ENCODE measurements at regions not wholly inside any gene's neighbourhood (a gene's known extent, or its start where the extent isn't known, plus 50 kb on each side); places are given as distances from the start of the nearest gene placed in this dataset.

- no TSS peak for BruUV-seq (replicated peaks)
- Histone ChIP-seq H3K36me3 (ENCODE audit: insufficient read depth, low read length, poor library complexity, severe bottlenecking) (no peaks in the 10 kb centered on the region), H3K4me3 (ENCODE audit: low read depth, low read length, poor library complexity, severe bottlenecking) (no peak overlapping the region), H3K9me3 (ENCODE audit: low read depth, low read length, poor library complexity, severe bottlenecking) (no peaks in the 10 kb centered on the region), H3K27me3 (replicated peaks; ENCODE audit: insufficient read depth, low read depth, low read length, poor library complexity) (peaks cover 4% of the 10 kb centered on the region), H3K4me1 (ENCODE audit: insufficient read depth, low read length, poor library complexity, severe bottlenecking) (no peaks in the 10 kb centered on the region), H3K27ac (ENCODE audit: low read depth, low read length, poor library complexity, severe bottlenecking) (no peak overlapping the region)
- TF ChIP-seq EZH2 (IDR thresholded peaks at IDR 0.05; ENCODE audit: borderline replicate concordance, low read depth, low read length, poor library complexity, severe bottlenecking): no peak
- TF ChIP-seq CTCF (conservative IDR thresholded peaks at IDR 0.05; ENCODE audit: low read depth, low read length): no peak
- DNase-seq (ENCODE audit: low spot score): no peak
- CTCF ChIA-PET: no interaction called here
- POLR2A ChIA-PET (ENCODE audit: low non-redundant PET): no interaction called here
- intact Hi-C loops (cut with micrococcal nuclease; ENCODE audit: unreplicated experiment): no loop called here
These were observed 216.4 kb downstream of the ANKRD60 start for GRCh38 chr20:58011947-58012610.

GRCh38 chr20:58011106-58011946 lies 217.1 kb downstream of the ANKRD60 start:
- intact Hi-C loops (cut with micrococcal nuclease; ENCODE audit: unreplicated experiment): no loop called here
- ChIA-PET POLR2A (ENCODE audit: low non-redundant PET) (no interaction called here), CTCF (no interaction called here)
- Histone ChIP-seq H3K36me3 (ENCODE audit: insufficient read depth, low read length, poor library complexity, severe bottlenecking) (no peaks in the 10 kb centered on the region), H3K9me3 (ENCODE audit: low read depth, low read length, poor library complexity, severe bottlenecking) (no peaks in the 10 kb centered on the region), H3K4me3 (ENCODE audit: low read depth, low read length, poor library complexity, severe bottlenecking) (no peak overlapping the region), H3K27me3 (replicated peaks; ENCODE audit: insufficient read depth, low read depth, low read length, poor library complexity) (peaks cover 4% of the 10 kb centered on the region), H3K27ac (ENCODE audit: low read depth, low read length, poor library complexity, severe bottlenecking) (no peak overlapping the region), H3K4me1 (ENCODE audit: insufficient read depth, low read length, poor library complexity, severe bottlenecking) (no peaks in the 10 kb centered on the region)
- no TSS peak for BruUV-seq (replicated peaks)
- no peak for TF ChIP-seq CTCF (conservative IDR thresholded peaks at IDR 0.05; ENCODE audit: low read depth, low read length)
- DNase-seq (ENCODE audit: low spot score): no peak

GRCh38 chr20:58010666-58011065 lies 217.8 kb downstream of the ANKRD60 start:
- no peak for TF ChIP-seq EZH2 (IDR thresholded peaks at IDR 0.05; ENCODE audit: borderline replicate concordance, low read depth, low read length, poor library complexity, severe bottlenecking)
- no peak for TF ChIP-seq CTCF (conservative IDR thresholded peaks at IDR 0.05; ENCODE audit: low read depth, low read length)
- ChIA-PET POLR2A (ENCODE audit: low non-redundant PET) (no interaction called here), CTCF (no interaction called here)
- Histone ChIP-seq H3K4me3 (ENCODE audit: low read depth, low read length, poor library complexity, severe bottlenecking) (no peak overlapping the region), H3K36me3 (ENCODE audit: insufficient read depth, low read length, poor library complexity, severe bottlenecking) (no peaks in the 10 kb centered on the region), H3K9me3 (ENCODE audit: low read depth, low read length, poor library complexity, severe bottlenecking) (no peaks in the 10 kb centered on the region), H3K27me3 (replicated peaks; ENCODE audit: insufficient read depth, low read depth, low read length, poor library complexity) (peaks cover 1% of the 10 kb centered on the region), H3K4me1 (ENCODE audit: insufficient read depth, low read length, poor library complexity, severe bottlenecking) (no peaks in the 10 kb centered on the region), H3K27ac (ENCODE audit: low read depth, low read length, poor library complexity, severe bottlenecking) (no peak overlapping the region)
- no peak for DNase-seq (ENCODE audit: low spot score)
- no TSS peak for BruUV-seq (replicated peaks)
- intact Hi-C loops (cut with micrococcal nuclease; ENCODE audit: unreplicated experiment): no loop called here
